Gastroesophageal sphincter (tissue), 4 donors: ENCODE measurements at regions not wholly inside any gene's neighbourhood (a gene's known extent, or its start where the extent isn't known, plus 50 kb on each side); places are given as distances from the start of the nearest gene placed in this dataset.
"Not testable (repeated sequence)": the region's sequence is repeated elsewhere in the genome, so short reads cannot be mapped to it uniquely, and the experiment has no call there.

ENCODE experiments used
- ATAC-seq: fragments of 150-250 bp; one replicate; pipeline ENCODE4 v1.9.1; 2016; ENCODE audit warnings: mild to moderate bottlenecking, moderate library complexity
- H3K27ac ChIP-seq, 4 donors: fragments of 200-600 bp; sonication (generic) in 3 of 4; 1 replicate in 3 of 4; 2 replicates in 1 of 4; pipeline ENCODE4 v1.5.1; 2016 to 2019
- H3K27me3 ChIP-seq: fragments of 200-600 bp; sonication (generic); one replicate; pipeline ENCODE4 v1.5.1; 2019
- H3K36me3 ChIP-seq, 2 donors: fragments of 200-600 bp; sonication (generic); one replicate each; pipeline ENCODE4 v1.5.1; 2019; ENCODE audit warnings: control low read depth in 1 of 2
- H3K4me1 ChIP-seq, 3 donors: fragments of 200-600 bp; sonication (generic); 1 replicate in 2 of 3; 2 replicates in 1 of 3; pipeline ENCODE4 v1.5.1; 2016 to 2019; ENCODE audit warnings: control low read depth in 2 of 3
- H3K4me3 ChIP-seq, 2 donors: fragments of 200-600 bp; sonication (generic); one replicate each; pipeline ENCODE4 v1.5.1; 2019; ENCODE audit warnings: mild to moderate bottlenecking in 1 of 2, moderate library complexity in 1 of 2
- H3K9me3 ChIP-seq, 3 donors: fragments of 200-600 bp; sonication (generic); one replicate each; pipeline ENCODE4 v1.5.1; 2017 to 2019; ENCODE audit warnings: control low read depth in 2 of 3
- EP300 ChIP-seq: sonication (generic); formaldehyde crosslinking; IDR thresholded peaks from one replicate; pipeline ENCODE4 v1.6.1; 2017; ENCODE audit warnings: antibody characterized with exemption, mild to moderate bottlenecking
- POLR2A ChIP-seq, 2 donors: fragments of 450-650 bp; IDR thresholded peaks; one replicate each; pipeline ENCODE4 v1.6.1; 2017; ENCODE audit warnings: antibody characterized with exemption in 2 of 2, mild to moderate bottlenecking in 2 of 2, moderate library complexity in 1 of 2
- POLR2AphosphoS5 ChIP-seq: sonication (generic); formaldehyde crosslinking; IDR thresholded peaks from one replicate; pipeline ENCODE4 v1.6.1; 2017; ENCODE audit warnings: antibody characterized with exemption
- WGBS, 2 donors: methylation state at CpG; one replicate each; pipeline ENCODE4 v1.1.5; 2018; ENCODE audit warnings: low coverage in 1 of 2; 5-methylcytosine and 5-hydroxymethylcytosine counted together
- TF ChIP-seq, protein P1 (sequence below), 4 experiments: fragments of 200-600 bp in 2 of 4; fragments of 450-650 bp in 2 of 4; sonication (generic) in 1 of 4; IDR thresholded peaks; one replicate each; pipeline ENCODE4 v1.5.1; 2017 to 2019; ENCODE audit warnings: antibody characterized with exemption in 4 of 4, mild to moderate bottlenecking in 2 of 4, moderate library complexity in 2 of 4

DNA sequence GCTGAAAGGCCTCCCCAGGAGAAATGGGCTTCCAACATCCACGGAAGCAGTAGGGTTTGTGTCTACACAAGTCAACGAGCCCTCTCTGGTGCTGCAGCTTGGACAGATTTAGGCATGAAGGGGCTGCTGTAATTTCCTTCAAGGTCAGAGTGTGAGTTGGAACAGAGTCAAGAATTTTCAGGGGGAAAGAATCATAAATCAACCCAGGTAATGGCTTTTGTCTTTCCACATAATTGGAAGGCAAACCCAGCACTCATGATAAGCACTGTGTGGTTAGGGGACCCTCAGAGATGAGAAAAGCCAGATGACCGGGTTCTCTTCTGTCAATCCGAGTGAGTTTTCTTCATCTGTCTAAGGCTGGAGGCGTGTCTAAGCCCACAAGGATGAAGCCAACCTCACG is 78.6 kb upstream of the MXRA5 start:
- no peaks in the 10 kb centered on the region for H3K36me3 ChIP-seq
- H3K4me3 ChIP-seq: no peak overlapping the region
- whole genome bisulfite sequencing, 2 donors: 50 to 52% methylated on average over 2 to 6 of the region's 6 CpGs
- no peaks in the 10 kb centered on the region for H3K9me3 ChIP-seq
- TF ChIP-seq POLR2AphosphoS5 (no peak), EP300 (no peak), POLR2A (IDR thresholded peaks at IDR 0.05) (no peak)
- TF ChIP-seq, protein P1, sequence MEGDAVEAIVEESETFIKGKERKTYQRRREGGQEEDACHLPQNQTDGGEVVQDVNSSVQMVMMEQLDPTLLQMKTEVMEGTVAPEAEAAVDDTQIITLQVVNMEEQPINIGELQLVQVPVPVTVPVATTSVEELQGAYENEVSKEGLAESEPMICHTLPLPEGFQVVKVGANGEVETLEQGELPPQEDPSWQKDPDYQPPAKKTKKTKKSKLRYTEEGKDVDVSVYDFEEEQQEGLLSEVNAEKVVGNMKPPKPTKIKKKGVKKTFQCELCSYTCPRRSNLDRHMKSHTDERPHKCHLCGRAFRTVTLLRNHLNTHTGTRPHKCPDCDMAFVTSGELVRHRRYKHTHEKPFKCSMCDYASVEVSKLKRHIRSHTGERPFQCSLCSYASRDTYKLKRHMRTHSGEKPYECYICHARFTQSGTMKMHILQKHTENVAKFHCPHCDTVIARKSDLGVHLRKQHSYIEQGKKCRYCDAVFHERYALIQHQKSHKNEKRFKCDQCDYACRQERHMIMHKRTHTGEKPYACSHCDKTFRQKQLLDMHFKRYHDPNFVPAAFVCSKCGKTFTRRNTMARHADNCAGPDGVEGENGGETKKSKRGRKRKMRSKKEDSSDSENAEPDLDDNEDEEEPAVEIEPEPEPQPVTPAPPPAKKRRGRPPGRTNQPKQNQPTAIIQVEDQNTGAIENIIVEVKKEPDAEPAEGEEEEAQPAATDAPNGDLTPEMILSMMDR (IDR thresholded peaks at IDR 0.05): no peak
- H3K27me3 ChIP-seq: no peaks in the 10 kb centered on the region
- H3K4me1 ChIP-seq: no peaks in the 10 kb centered on the region
- ATAC-seq: no peak
- H3K27ac ChIP-seq: no peak overlapping the region

DNA sequence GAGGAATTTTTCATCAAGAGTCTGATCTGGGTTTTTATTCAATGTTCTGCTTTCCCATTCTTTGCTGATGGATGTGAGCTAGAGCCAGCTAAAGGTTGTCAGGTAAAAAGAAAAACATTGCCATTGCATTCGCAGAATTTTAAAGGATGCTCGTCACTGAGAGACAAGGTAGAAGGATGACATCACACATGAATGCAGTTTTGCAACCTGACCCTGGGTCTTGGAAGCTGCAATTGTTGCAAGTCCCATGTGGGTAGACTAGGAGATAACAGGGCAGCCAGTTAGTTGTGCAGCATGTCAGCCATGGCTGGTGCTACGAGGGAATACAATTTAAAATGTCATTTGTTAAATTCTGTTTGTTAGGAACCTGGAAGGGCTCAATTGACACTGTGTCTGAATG is 73.9 kb upstream of the MXRA5 start:
- Histone ChIP-seq H3K27me3 (no peaks in the 10 kb centered on the region), H3K36me3 (no peaks in the 10 kb centered on the region), H3K27ac (no peak overlapping the region), H3K4me3 (no peak overlapping the region), H3K4me1 (no peaks in the 10 kb centered on the region), H3K9me3 (no peaks in the 10 kb centered on the region)
- no peak for ATAC-seq
- WGBS, 2 donors: 31% methylated on average over 2 of the region's 3 CpGs; no CpG with 5 or more reads in 1 of the 2 donors
- no peak for TF ChIP-seq EP300
- no peak for TF ChIP-seq POLR2AphosphoS5
- TF ChIP-seq, protein P1 (IDR thresholded peaks at IDR 0.05): no peak
- no peak for TF ChIP-seq POLR2A (IDR thresholded peaks at IDR 0.05)

DNA sequence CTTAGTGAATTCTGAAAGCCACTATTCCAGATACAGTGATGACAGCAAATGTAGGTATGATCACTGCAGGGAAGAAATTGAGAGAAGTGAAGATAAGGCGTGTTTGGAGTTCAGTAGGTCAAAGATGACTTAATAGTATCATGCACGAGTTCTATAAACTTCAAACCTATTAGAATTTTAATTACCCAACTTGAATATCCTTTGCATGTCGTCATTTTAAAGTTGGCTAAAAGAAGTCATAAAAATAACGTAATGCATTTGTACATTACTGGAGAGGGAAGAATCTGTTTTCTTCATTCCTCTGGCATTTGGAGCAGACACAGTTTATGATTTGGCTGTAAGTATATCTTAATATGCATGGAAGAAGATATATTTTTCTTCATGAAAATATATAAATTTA is 68.6 kb upstream of the MXRA5 start:
- no peak for ATAC-seq
- Histone ChIP-seq H3K27ac (no peak overlapping the region), H3K27me3 (no peaks in the 10 kb centered on the region), H3K4me1 (no peaks in the 10 kb centered on the region), H3K9me3 (no peaks in the 10 kb centered on the region), H3K36me3 (no peaks in the 10 kb centered on the region), H3K4me3 (no peak overlapping the region)
- WGBS, 2 donors: 24 to 69% methylated on average over 4 of the region's 4 CpGs
- no peak for TF ChIP-seq POLR2AphosphoS5
- no peak for TF ChIP-seq POLR2A (IDR thresholded peaks at IDR 0.05)
- TF ChIP-seq, protein P1 (IDR thresholded peaks at IDR 0.05): no peak
- TF ChIP-seq EP300: no peak

DNA sequence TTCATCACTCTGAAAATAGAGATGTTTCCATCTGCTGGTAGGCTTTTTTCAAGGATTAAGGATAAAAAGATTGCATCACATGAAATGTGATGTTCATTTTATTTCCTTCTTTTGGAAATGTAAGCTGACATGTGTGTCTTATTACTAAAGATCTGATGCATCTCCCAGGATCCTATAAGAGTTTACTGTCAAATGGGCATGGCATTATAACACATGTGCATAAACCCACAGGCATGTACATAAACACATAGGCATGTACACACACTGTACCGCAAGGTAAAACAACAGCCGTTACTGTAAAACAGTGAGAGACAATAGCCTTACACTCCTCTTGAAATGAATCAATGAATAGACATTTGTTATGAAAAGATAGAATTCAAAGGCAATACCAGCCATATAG is 65.2 kb upstream of the MXRA5 start:
- not testable (repeated sequence) for H3K4me3 ChIP-seq, ATAC-seq
- 93% methylated on average over 2 of the region's 2 CpGs; no CpG with 5 or more reads in 1 of the 2 donors for WGBS, 2 donors

DNA sequence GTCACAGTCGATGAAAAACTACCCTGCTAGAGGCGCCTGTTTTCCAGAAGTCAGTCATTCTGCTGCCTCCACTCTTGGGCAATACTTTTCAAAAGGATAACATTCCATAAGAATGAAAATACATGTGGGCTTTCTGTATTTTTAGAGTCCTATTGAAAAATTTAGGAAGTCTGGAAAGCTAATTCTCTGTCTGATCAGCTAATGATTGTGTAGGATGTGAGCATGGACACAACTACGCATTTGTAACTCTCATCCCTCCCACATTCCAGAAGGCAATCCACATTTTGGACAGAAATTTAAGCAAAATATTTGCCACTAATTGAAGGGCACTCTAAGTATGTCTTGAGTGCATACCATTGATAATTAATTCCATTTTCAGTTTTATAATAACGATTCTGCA is 63.5 kb upstream of the MXRA5 start:
- H3K4me1 ChIP-seq, H3K27ac ChIP-seq, H3K36me3 ChIP-seq, H3K4me3 ChIP-seq, H3K27me3 ChIP-seq, ATAC-seq, H3K9me3 ChIP-seq: not testable (repeated sequence)
- WGBS, 2 donors: 75 to 100% methylated on average over 1 to 2 of the region's 4 CpGs

More for the DNA sequence above, 65.2 kb upstream of the MXRA5 start:
- not testable (repeated sequence) for H3K4me1 ChIP-seq, H3K36me3 ChIP-seq, H3K27ac ChIP-seq, H3K27me3 ChIP-seq, H3K9me3 ChIP-seq

DNA sequence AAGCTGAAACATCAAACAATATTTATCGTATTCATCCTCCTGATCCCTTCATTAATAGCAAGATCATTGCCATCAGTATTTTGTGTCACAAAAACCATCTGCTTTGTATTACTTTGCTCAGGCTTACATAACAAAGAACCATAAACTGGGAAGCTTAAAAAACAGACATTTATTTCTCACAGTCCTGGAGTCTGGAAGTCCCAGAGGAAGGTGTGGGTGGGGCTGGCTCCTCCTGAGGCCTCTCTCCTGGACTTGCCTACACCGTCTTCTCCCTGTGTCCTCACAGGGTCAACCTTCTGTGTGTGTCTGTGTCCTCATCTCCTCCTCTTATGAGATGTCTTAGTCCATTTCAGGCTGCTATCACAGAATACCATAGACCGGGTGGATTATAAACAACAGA is 61.3 kb upstream of the MXRA5 start:
- Histone ChIP-seq H3K36me3 (no peaks in the 10 kb centered on the region), H3K27me3 (no peaks in the 10 kb centered on the region), H3K4me1 (no peaks in the 10 kb centered on the region), H3K9me3 (no peaks in the 10 kb centered on the region), H3K27ac (no peak overlapping the region), H3K4me3 (no peak overlapping the region)
- WGBS, 2 donors: 35 to 78% methylated on average over 2 of the region's 3 CpGs
- no peak for ATAC-seq
- TF ChIP-seq POLR2AphosphoS5 (no peak), POLR2A (IDR thresholded peaks at IDR 0.05) (no peak), EP300 (no peak)
- TF ChIP-seq, protein P1 (IDR thresholded peaks at IDR 0.05): no peak
